HG03342 (cell line): ENCODE measurements at regions not wholly inside any gene's neighbourhood (a gene's known extent, or its start where the extent isn't known, plus 50 kb on each side); places are given as distances from the start of the nearest gene placed in this dataset.

Source experiments
- ATAC-seq: cut with Tn5 transposase; IDR thresholded peaks from one replicate; pipeline ENCODE4 v1.9.1; 2021; ENCODE audit warnings: mild to moderate bottlenecking, moderate library complexity; ENCODE audit not compliant: unreplicated experiment

- ATAC-seq, result no peak
Measured at GRCh38 chr1:37127254-37127748, 93.0 kb upstream of the GRIK3 start.

GRCh38 chr1:37128091-37128490, 93.8 kb upstream of the GRIK3 start:
- ATAC-seq, result no peak

DNA sequence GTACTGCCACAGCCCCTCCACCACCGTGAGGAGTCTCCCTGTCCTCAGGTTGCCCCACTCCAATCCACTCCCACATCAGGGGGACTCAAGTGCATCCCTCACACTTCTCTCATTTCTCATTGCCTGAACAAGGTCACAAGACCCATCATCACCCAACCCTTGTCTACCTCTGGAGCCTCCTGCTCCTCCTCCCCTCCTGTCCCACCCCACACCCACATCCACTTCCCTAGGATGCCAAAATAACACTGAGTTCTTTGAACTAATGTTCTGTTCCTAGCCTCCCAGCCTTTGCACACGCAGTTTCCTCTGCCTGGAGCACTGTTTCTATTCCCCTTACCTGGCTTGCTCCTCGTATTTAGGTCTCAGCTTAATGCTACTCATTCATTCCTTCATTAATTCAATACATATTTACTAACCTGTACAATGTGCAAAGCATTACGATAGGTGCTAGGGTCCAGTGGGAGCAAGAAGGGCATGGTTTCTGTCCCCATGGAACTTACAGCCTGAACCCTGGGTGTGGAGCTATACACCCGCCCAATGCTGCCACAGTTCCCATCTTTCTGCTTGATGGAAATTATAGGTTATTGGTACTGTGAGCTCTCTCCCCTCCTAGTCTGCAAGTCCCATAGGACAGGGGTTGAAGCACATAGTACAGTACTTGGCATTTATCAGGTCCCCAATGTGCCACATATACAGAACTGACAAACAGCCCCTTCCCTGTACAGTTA, 96.1 kb upstream of the GRIK3 start:
- no peak for ATAC-seq

DNA sequence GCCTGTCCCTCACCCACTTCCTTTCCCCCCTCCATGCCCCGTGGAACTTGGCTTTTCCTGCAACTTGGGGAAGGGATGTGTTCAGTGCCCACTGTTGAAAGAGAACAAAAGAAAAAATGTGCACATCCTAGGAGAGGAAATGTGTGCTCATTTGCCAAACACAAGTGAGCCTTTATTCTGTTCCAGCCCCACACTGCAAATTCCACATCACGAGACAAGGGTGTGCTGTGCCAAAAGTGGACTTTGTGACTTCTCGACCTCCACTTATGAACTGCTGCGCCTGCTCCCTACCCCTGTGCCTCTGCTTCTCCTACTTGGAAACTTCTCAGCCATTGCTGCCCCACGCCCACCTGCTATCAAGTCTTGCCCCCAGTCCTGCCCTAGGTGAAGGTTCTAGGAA, 97.0 kb upstream of the GRIK3 start:
- no peak for ATAC-seq

GRCh38 chr1:37133276-37134145, 99.2 kb upstream of the GRIK3 start:
- no peak for ATAC-seq

- ATAC-seq, result no peak
Measured at GRCh38 chr1:37134599-37134998, 100.3 kb upstream of the GRIK3 start.

GRCh38 chr1:37135032-37135431, 100.7 kb upstream of the GRIK3 start:
- no peak for ATAC-seq

DNA sequence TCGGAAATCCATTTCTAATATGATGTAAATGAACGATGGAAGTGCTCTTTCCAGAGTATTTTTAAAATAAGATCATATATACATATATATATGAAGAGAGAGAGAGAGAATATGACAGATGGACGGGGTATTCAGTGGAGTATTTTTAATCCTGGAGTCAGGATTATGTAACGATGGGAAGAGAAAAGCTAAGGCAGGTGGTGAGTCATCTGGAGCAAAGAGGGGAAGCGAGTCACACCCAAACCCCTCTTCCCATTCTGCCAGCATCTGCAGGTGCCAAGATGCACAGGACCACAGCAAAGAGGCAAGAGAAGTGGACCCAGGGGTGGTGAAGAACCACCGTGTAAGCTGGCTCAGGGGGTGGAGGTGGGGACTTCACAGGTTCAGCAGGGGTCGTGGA, 102.7 kb upstream of the GRIK3 start:
- ATAC-seq, result no peak

GRCh38 chr1:37137601-37138000, 103.3 kb upstream of the GRIK3 start:
- ATAC-seq, result no peak

DNA sequence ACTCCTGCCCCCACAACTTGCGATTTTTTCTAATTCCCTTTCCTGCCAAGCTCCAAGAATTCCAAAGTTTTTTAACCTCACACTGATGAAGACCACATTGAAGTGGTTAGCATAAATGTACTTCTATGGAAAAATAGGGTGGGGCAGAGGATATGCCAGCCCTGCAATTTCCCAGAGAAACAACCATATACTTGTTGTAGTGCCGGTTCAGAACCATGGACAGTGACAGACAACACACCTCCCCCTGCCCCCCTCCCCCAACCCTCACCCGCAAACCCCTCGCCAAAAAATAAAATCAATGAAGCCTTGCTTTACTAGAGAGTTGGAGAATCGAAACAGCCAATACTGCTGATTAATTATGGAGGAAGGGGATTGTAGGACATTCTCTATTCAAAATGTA, 109.5 kb upstream of the GRIK3 start:
- no peak for ATAC-seq

GRCh38 chr1:37146071-37146470, 111.8 kb upstream of the GRIK3 start:
- no peak for ATAC-seq

- ATAC-seq, result no peak
Measured at GRCh38 chr1:37147392-37147831, 113.1 kb upstream of the GRIK3 start.

GRCh38 chr1:37147906-37148305, 113.6 kb upstream of the GRIK3 start:
- no peak for ATAC-seq

DNA sequence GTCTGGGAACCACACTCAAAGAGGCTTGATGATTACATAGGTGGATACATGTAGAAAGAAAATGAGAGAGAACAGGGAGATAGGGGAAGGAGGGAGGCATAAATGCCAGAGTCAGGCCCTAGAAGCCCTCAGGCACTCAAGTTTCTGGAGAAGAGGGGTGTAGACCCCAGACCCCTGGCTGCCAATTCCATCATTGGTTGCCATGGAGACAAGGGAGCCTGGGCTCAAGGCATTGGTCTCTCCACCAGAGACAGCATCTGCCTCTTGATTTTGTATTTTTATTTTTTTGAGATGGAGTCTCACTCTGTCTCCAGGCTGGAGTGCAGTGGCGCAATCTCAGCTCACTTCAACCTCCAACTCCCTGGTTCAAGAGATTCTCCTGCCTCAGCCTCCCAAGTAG, 114.3 kb upstream of the GRIK3 start:
- no peak for ATAC-seq

GRCh38 chr1:37149296-37149695, 115.0 kb upstream of the GRIK3 start:
- ATAC-seq, result no peak

DNA sequence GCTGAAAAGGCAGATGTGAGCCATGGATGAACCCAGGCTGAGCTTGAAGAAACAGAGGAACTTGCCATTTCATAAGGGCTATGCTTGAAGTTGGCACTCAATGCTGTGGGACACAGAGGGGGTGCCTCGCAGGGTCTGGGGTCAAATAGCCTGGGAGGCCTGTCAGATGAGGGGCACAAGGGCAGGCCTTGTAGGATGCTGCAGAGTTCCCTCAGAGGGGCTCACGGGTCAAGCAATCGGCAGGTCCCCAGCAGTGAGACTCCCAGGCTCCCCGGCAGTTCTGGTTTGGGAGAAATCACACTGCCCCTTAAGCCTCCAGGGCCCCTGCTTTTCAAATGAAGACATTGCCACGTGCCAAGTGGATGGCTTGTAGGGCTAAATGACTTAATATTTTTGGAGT, 116.7 kb upstream of the GRIK3 start:
- ATAC-seq, result no peak

DNA sequence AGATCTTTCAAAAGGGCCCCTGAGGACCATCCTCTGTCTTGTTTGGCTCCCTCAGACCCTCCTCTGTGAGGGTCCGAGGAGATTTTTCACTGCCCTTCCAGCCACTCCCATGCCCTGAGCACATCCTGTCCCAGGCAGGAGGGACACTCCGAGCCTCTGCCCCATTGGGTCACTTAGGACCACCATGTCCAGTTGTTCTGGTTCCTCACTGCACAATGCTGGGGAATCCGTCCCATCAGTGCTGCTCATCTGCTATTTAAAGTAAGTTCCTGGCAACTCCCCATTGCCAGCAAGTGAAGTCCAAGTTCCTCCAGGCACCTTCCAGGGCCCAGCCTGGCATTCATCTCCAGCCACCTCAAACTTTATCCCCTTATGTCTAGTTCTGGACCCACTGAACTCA, 117.5 kb upstream of the GRIK3 start:
- no peak for ATAC-seq

- ATAC-seq, result no peak
Measured at GRCh38 chr1:37152491-37152890, 118.2 kb upstream of the GRIK3 start.

GRCh38 chr1:37153116-37154100, 119.1 kb upstream of the GRIK3 start:
- no peak for ATAC-seq

DNA sequence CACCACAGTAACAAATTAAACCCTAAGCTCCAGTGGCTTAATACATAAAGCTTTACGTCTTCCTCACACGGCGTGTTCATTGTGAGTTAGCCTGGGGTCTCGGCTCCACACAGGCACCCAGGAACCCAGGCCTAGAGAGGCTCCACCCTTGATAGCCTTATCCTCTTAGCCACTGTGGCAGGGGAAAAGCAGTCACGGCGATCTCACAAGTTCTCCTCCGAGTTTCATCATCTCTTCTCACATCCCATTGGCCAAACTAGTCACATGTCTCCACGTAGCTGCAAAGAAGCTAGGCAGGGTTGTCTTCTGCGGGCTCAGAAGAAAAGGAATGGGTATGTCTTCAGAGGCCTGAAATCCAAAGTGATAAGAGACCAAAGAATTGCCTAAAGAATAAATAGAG, 122.3 kb upstream of the GRIK3 start:
- ATAC-seq, result no peak

- ATAC-seq, result no peak
Measured at GRCh38 chr1:37157634-37158033, 123.3 kb upstream of the GRIK3 start.
